ENCODE measurements at regions not wholly inside any gene's neighbourhood (a gene's known extent, or its start where the extent isn't known, plus 50 kb on each side); places are given as distances from the start of the nearest gene placed in this dataset.

DNA sequence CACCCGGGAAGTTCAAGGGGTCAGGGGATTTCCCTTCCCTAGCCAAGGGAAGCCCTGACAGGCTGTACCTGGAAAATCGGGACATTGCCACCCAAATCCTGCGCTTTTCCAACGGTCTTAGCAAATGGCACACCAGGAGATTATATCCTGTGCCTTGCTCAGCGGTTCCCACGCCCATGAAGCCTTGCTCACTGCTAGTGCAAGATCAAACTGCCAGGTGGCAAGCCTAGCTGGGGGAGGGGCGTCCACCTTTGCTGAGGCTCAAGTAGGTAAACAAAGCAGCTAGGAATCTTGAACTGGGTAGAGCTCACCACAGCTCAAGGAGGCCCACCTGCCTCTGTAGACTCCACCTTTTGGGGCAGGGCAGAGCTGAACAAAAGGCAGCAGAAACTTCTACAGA lies 1794.5 kb downstream of the PCDH9 start:
- Histone ChIP-seq H3K27me3 (ENCODE audit: control insufficient read depth in 2 of 2, insufficient read depth in 2 of 2, low read length in 2 of 2) (no peaks in the 10 kb centered on the region), H2AFZ (ENCODE audit: low read depth, low read length) (no peak overlapping the region), H3K79me2 (ENCODE audit: control insufficient read depth, insufficient read depth, low read length) (no peaks in the 10 kb centered on the region), H3K4me2 (ENCODE audit: insufficient read depth, low read length) (no peak overlapping the region), H3K9me3 (replicated peaks; ENCODE audit: control insufficient read depth, insufficient read depth, low read length) (no peaks in the 10 kb centered on the region), H4K20me1 (replicated peaks; ENCODE audit: control insufficient read depth, extremely low read depth, insufficient read depth, low read length) (no peaks in the 10 kb centered on the region), H3K36me3 (ENCODE audit: control insufficient read depth in 2 of 2, extremely low read depth in 1 of 2, insufficient read depth in 2 of 2, low read length in 2 of 2) (no peaks in the 10 kb centered on the region), H3K4me3 (replicated peaks in 1 of 3; ENCODE audit: insufficient read depth in 1 of 3, low read depth in 1 of 3, low read length in 3 of 3) (no peak overlapping the region), H3K9me1 (replicated peaks; ENCODE audit: control insufficient read depth, extremely low read depth, insufficient read depth, low read length) (no peaks in the 10 kb centered on the region), H3K9ac (replicated peaks; ENCODE audit: extremely low read depth, insufficient read depth, low read length) (no peak overlapping the region), H3K27ac (ENCODE audit: insufficient read depth, low read depth, low read length) (no peak overlapping the region), H3K4me1 (ENCODE audit: control insufficient read depth, extremely low read depth, insufficient read depth, low read length) (no peaks in the 10 kb centered on the region)
- TF ChIP-seq JUN (IDR thresholded peaks at IDR 0.05; ENCODE audit: borderline replicate concordance, insufficient read depth, insufficient read length, low read depth): no peak
- TF ChIP-seq POLR2AphosphoS5 (IDR thresholded peaks at IDR 0.05; ENCODE audit: insufficient read depth, low read depth, low read length): no peak
- no peak for TF ChIP-seq GATA2 (IDR thresholded peaks at IDR 0.05; ENCODE audit: insufficient read depth, insufficient read length, low read depth, low read length)
- no peak for TF ChIP-seq POLR2A (IDR thresholded peaks at IDR 0.05; ENCODE audit: low read depth, low read length)
- TF ChIP-seq, protein P1, sequence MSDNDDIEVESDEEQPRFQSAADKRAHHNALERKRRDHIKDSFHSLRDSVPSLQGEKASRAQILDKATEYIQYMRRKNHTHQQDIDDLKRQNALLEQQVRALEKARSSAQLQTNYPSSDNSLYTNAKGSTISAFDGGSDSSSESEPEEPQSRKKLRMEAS (IDR thresholded peaks at IDR 0.05; ENCODE audit: insufficient read depth, insufficient read length): no peak
- TF ChIP-seq MYC (IDR thresholded peaks at IDR 0.05; ENCODE audit: low read depth, low read length): no peak
- no peak for TF ChIP-seq EZH2 (IDR thresholded peaks at IDR 0.05; ENCODE audit: borderline replicate concordance, low read depth, low read length, severe bottlenecking)
- TF ChIP-seq, protein P2, sequence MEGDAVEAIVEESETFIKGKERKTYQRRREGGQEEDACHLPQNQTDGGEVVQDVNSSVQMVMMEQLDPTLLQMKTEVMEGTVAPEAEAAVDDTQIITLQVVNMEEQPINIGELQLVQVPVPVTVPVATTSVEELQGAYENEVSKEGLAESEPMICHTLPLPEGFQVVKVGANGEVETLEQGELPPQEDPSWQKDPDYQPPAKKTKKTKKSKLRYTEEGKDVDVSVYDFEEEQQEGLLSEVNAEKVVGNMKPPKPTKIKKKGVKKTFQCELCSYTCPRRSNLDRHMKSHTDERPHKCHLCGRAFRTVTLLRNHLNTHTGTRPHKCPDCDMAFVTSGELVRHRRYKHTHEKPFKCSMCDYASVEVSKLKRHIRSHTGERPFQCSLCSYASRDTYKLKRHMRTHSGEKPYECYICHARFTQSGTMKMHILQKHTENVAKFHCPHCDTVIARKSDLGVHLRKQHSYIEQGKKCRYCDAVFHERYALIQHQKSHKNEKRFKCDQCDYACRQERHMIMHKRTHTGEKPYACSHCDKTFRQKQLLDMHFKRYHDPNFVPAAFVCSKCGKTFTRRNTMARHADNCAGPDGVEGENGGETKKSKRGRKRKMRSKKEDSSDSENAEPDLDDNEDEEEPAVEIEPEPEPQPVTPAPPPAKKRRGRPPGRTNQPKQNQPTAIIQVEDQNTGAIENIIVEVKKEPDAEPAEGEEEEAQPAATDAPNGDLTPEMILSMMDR (IDR thresholded peaks at IDR 0.05; ENCODE audit: extremely low read depth in 1 of 2, insufficient read depth in 1 of 2, low read depth in 1 of 2, low read length in 2 of 2): no peak
- TF ChIP-seq FOS (IDR thresholded peaks at IDR 0.05; ENCODE audit: borderline replicate concordance, insufficient read depth, low read length): no peak
- FAIRE-seq (no peak), DNase-seq (ENCODE audit: low read depth, low spot score) (no peak)
- dilution Hi-C loops (cut with MboI; ENCODE audit: extremely low pct_ligation_motif_present, low sequenced_read_pairs): no loop called here
- intact Hi-C loops (cut with micrococcal nuclease): no loop called here
- CTCF ChIA-PET: no interaction called here
- BruUV-seq (replicated peaks): no TSS peak
- POLR2A ChIA-PET: no interaction called here

Data from endothelial cell of umbilical vein (primary cell).